ENCODE measurements at regions not wholly inside any gene's neighbourhood (a gene's known extent, or its start where the extent isn't known, plus 50 kb on each side); places are given as distances from the start of the nearest gene placed in this dataset.

GRCh38 chr1:39105841-39106765 lies 80.0 kb downstream of the NDUFS5 start:
- peak overlapping the region; percentile 60 for H3K27ac ChIP-seq (ENCODE audit: low read depth, low read length)
- 1 to 3% (median 3%) methylated on average over 32 to 39 of the region's 39 CpGs for WGBS, 3 donors

GRCh38 chr1:39106801-39107327 lies 80.7 kb downstream of the NDUFS5 start:
- WGBS, 3 donors: 26 to 71% (median 44%) methylated on average over 4 of the region's 4 CpGs

GRCh38 chr1:39107341-39108290 lies 81.5 kb downstream of the NDUFS5 start:
- WGBS, 3 donors: 51 to 62% (median 56%) methylated on average over 8 of the region's 8 CpGs
- H3K27ac ChIP-seq (ENCODE audit: low read depth, low read length): no peak overlapping the region

More at GRCh38 chr1:39106801-39107327, 80.7 kb downstream of the NDUFS5 start:
- peak overlapping the region; percentile 60 for H3K27ac ChIP-seq (ENCODE audit: low read depth, low read length)

GRCh38 chr1:39109644-39110043 lies 83.5 kb downstream of the NDUFS5 start:
- no peak overlapping the region for H3K27ac ChIP-seq (ENCODE audit: low read depth, low read length)
- WGBS, 3 donors: 76 to 83% (median 79%) methylated on average over 2 of the region's 2 CpGs

GRCh38 chr1:39110325-39110851 lies 84.2 kb downstream of the NDUFS5 start:
- WGBS, 3 donors: 44 to 70% (median 48%) methylated on average over 3 of the region's 3 CpGs
- no peak overlapping the region for H3K27ac ChIP-seq (ENCODE audit: low read depth, low read length)

- 76 to 93% (median 84%) methylated on average over 1 of the region's 1 CpG for WGBS, 3 donors
Observed at GRCh38 chr1:39110882-39111281, 84.7 kb downstream of the NDUFS5 start.

GRCh38 chr1:39113109-39113743 lies 87.1 kb downstream of the NDUFS5 start:
- no peak overlapping the region for H3K27ac ChIP-seq (ENCODE audit: low read depth, low read length)
- 54 to 78% (median 62%) methylated on average over 2 of the region's 2 CpGs for WGBS, 3 donors

More at GRCh38 chr1:39110882-39111281, 84.7 kb downstream of the NDUFS5 start:
- H3K27ac ChIP-seq (ENCODE audit: low read depth, low read length): no peak overlapping the region

- 67 to 85% (median 68%) methylated on average over 4 of the region's 4 CpGs for WGBS, 3 donors
- H3K27ac ChIP-seq (ENCODE audit: low read depth, low read length): no peak overlapping the region
Observed at GRCh38 chr1:39115271-39116110, 89.0 kb upstream of the MACF1 start.

- no peak overlapping the region for H3K27ac ChIP-seq (ENCODE audit: low read depth, low read length)
- WGBS, 3 donors: 64 to 76% (median 73%) methylated on average over 3 of the region's 3 CpGs
Observed at GRCh38 chr1:39116116-39116607, 88.3 kb upstream of the MACF1 start.

- no peak overlapping the region for H3K27ac ChIP-seq (ENCODE audit: low read depth, low read length)
- 40 to 81% (median 74%) methylated on average over 3 of the region's 3 CpGs for WGBS, 3 donors
Observed at GRCh38 chr1:39116860-39117728, 87.4 kb upstream of the MACF1 start.

- WGBS, 3 donors: 18 to 67% (median 40%) methylated on average over 1 of the region's 1 CpG
- no peak overlapping the region for H3K27ac ChIP-seq (ENCODE audit: low read depth, low read length)
Observed at GRCh38 chr1:39117899-39118450, 86.5 kb upstream of the MACF1 start.

- WGBS, 3 donors: 93 to 96% (median 93%) methylated on average over 6 of the region's 6 CpGs
Observed at GRCh38 chr1:39122056-39122455, 82.4 kb upstream of the MACF1 start.

GRCh38 chr1:39124282-39124681 lies 80.2 kb upstream of the MACF1 start:
- 66 to 75% (median 70%) methylated on average over 1 of the region's 1 CpG for WGBS, 3 donors

More at GRCh38 chr1:39122056-39122455, 82.4 kb upstream of the MACF1 start:
- H3K27ac ChIP-seq (ENCODE audit: low read depth, low read length): no peak overlapping the region

GRCh38 chr1:39127513-39127912 lies 77.0 kb upstream of the MACF1 start:
- no peak overlapping the region for H3K27ac ChIP-seq (ENCODE audit: low read depth, low read length)

More at GRCh38 chr1:39124282-39124681, 80.2 kb upstream of the MACF1 start:
- H3K27ac ChIP-seq (ENCODE audit: low read depth, low read length): no peak overlapping the region

- no peak overlapping the region for H3K27ac ChIP-seq (ENCODE audit: low read depth, low read length)
- 64 to 70% (median 67%) methylated on average over 4 of the region's 4 CpGs for WGBS, 3 donors
Observed at GRCh38 chr1:39128126-39128525, 76.4 kb upstream of the MACF1 start.

GRCh38 chr1:39128959-39129358 lies 75.5 kb upstream of the MACF1 start:
- H3K27ac ChIP-seq (ENCODE audit: low read depth, low read length): no peak overlapping the region
- 29 to 76% (median 76%) methylated on average over 2 of the region's 2 CpGs for WGBS, 3 donors
